ENCODE measurements at regions not wholly inside any gene's neighbourhood (a gene's known extent, or its start where the extent isn't known, plus 50 kb on each side); places are given as distances from the start of the nearest gene placed in this dataset.

GRCh38 chr20:48241482-48241881 is 456.2 kb upstream of the SULF2 start:
- ChIA-PET CTCF (no interaction called here), SMC1A (ENCODE audit: uncharacterized antibody, unreplicated experiment) (no interaction called here), POLR2A (no interaction called here), RAD21 (ENCODE audit: unreplicated experiment) (no interaction called here)
- Histone ChIP-seq H3K4me1 (ENCODE audit: control insufficient read depth, insufficient read depth, low read length) (no peaks in the 10 kb centered on the region), H3K36me3 (ENCODE audit: control insufficient read depth in 2 of 2, insufficient read depth in 2 of 2, low read length in 1 of 2) (no peaks in the 10 kb centered on the region), H3K9ac (ENCODE audit: control insufficient read depth, insufficient read depth, low read length) (no peak overlapping the region), H3K79me2 (ENCODE audit: control insufficient read depth, insufficient read depth, low read length) (no peaks in the 10 kb centered on the region), H3K9me3 (replicated peaks; ENCODE audit: control insufficient read depth, insufficient read depth, low read length) (no peaks in the 10 kb centered on the region), H3K4me2 (ENCODE audit: control insufficient read depth, insufficient read depth) (no peak overlapping the region), H4K20me1 (ENCODE audit: control insufficient read depth, insufficient read depth) (no peaks in the 10 kb centered on the region), H3K27ac (ENCODE audit: control insufficient read depth, insufficient read depth) (no peak overlapping the region), H3K27me3 (replicated peaks in 1 of 2; ENCODE audit: control insufficient read depth in 2 of 2, insufficient read depth in 2 of 2, low read length in 1 of 2) (no peaks in the 10 kb centered on the region), H3K4me3 (no peak overlapping the region), H2AFZ (ENCODE audit: control insufficient read depth, low read depth, low read length) (no peak overlapping the region)
- FAIRE-seq (no peak), DNase-seq (ENCODE audit: low read depth, low spot score) (no peak), ATAC-seq (no peak)
- no peak for TF ChIP-seq RCOR1 (conservative IDR thresholded peaks at IDR 0.05; ENCODE audit: low read depth, low read length)
- TF ChIP-seq MEF2B (IDR thresholded peaks at IDR 0.05; ENCODE audit: partially characterized antibody, poor library complexity, severe bottlenecking), result no peak
- no peak for TF ChIP-seq FOXM1 (IDR thresholded peaks at IDR 0.05; ENCODE audit: low read depth, low read length)
- no peak for TF ChIP-seq SMC3 (IDR thresholded peaks at IDR 0.05; ENCODE audit: borderline replicate concordance, low read length)
- TF ChIP-seq, protein P1, sequence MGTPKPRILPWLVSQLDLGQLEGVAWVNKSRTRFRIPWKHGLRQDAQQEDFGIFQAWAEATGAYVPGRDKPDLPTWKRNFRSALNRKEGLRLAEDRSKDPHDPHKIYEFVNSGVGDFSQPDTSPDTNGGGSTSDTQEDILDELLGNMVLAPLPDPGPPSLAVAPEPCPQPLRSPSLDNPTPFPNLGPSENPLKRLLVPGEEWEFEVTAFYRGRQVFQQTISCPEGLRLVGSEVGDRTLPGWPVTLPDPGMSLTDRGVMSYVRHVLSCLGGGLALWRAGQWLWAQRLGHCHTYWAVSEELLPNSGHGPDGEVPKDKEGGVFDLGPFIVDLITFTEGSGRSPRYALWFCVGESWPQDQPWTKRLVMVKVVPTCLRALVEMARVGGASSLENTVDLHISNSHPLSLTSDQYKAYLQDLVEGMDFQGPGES (IDR thresholded peaks at IDR 0.05), result no peak
- 10% methylated on average over 5 of the region's 5 CpGs for WGBS (ENCODE audit: insufficient coverage, insufficient replicate concordance, low lambda C conversion rate, missing lambda C conversion rate)
- no TSS peak for BruUV-seq (replicated peaks)
- in situ Hi-C loops (cut with MboI), result no loop called here
- intact Hi-C loops (cut with micrococcal nuclease; ENCODE audit: unreplicated experiment), result no loop called here

- in situ Hi-C loops (cut with MboI), result no loop called here
Measured at GRCh38 chr20:48238781-48239180, 453.5 kb upstream of the SULF2 start.

More at GRCh38 chr20:48238781-48239180, 453.5 kb upstream of the SULF2 start:
- ChIA-PET SMC1A (ENCODE audit: uncharacterized antibody, unreplicated experiment) (no interaction called here), CTCF (no interaction called here), POLR2A (no interaction called here), RAD21 (ENCODE audit: unreplicated experiment) (no interaction called here)
- Histone ChIP-seq H3K4me3 (no peak overlapping the region), H3K27ac (ENCODE audit: control insufficient read depth, insufficient read depth) (no peak overlapping the region), H3K27me3 (replicated peaks in 1 of 2; ENCODE audit: control insufficient read depth in 2 of 2, insufficient read depth in 2 of 2, low read length in 1 of 2) (no peaks in the 10 kb centered on the region; a peak in 1 of 4 replicates), H3K4me2 (ENCODE audit: control insufficient read depth, insufficient read depth) (no peak overlapping the region), H3K79me2 (ENCODE audit: control insufficient read depth, insufficient read depth, low read length) (no peaks in the 10 kb centered on the region), H3K9ac (ENCODE audit: control insufficient read depth, insufficient read depth, low read length) (no peak overlapping the region), H3K36me3 (ENCODE audit: control insufficient read depth in 2 of 2, insufficient read depth in 2 of 2, low read length in 1 of 2) (no peaks in the 10 kb centered on the region), H3K9me3 (replicated peaks; ENCODE audit: control insufficient read depth, insufficient read depth, low read length) (no peaks in the 10 kb centered on the region), H3K4me1 (ENCODE audit: control insufficient read depth, insufficient read depth, low read length) (no peaks in the 10 kb centered on the region), H4K20me1 (ENCODE audit: control insufficient read depth, insufficient read depth) (no peaks in the 10 kb centered on the region), H2AFZ (ENCODE audit: control insufficient read depth, low read depth, low read length) (no peak overlapping the region)
- 29% methylated on average over 4 of the region's 4 CpGs for WGBS (ENCODE audit: insufficient coverage, insufficient replicate concordance, low lambda C conversion rate, missing lambda C conversion rate)
- intact Hi-C loops (cut with micrococcal nuclease; ENCODE audit: unreplicated experiment), result no loop called here
- DNase-seq (ENCODE audit: low read depth, low spot score), result no peak
- no peak for FAIRE-seq
- no peak for ATAC-seq
- TF ChIP-seq SIN3A (IDR thresholded peaks at IDR 0.05; ENCODE audit: low read depth, low read length) (no peak), KAT2A (conservative IDR thresholded peaks at IDR 0.05; ENCODE audit: control insufficient read depth, low read depth, low read length) (no peak), POLR2A (IDR thresholded peaks at IDR 0.05; ENCODE audit: low read depth, low read length) (no peak), CREB1 (IDR thresholded peaks at IDR 0.05; ENCODE audit: low read depth) (no peak), JUND (IDR thresholded peaks at IDR 0.05; ENCODE audit: low read depth, low read length) (no peak), BRCA1 (IDR thresholded peaks at IDR 0.05; ENCODE audit: low read depth, low read length) (no peak)
- TF ChIP-seq, protein P2, sequence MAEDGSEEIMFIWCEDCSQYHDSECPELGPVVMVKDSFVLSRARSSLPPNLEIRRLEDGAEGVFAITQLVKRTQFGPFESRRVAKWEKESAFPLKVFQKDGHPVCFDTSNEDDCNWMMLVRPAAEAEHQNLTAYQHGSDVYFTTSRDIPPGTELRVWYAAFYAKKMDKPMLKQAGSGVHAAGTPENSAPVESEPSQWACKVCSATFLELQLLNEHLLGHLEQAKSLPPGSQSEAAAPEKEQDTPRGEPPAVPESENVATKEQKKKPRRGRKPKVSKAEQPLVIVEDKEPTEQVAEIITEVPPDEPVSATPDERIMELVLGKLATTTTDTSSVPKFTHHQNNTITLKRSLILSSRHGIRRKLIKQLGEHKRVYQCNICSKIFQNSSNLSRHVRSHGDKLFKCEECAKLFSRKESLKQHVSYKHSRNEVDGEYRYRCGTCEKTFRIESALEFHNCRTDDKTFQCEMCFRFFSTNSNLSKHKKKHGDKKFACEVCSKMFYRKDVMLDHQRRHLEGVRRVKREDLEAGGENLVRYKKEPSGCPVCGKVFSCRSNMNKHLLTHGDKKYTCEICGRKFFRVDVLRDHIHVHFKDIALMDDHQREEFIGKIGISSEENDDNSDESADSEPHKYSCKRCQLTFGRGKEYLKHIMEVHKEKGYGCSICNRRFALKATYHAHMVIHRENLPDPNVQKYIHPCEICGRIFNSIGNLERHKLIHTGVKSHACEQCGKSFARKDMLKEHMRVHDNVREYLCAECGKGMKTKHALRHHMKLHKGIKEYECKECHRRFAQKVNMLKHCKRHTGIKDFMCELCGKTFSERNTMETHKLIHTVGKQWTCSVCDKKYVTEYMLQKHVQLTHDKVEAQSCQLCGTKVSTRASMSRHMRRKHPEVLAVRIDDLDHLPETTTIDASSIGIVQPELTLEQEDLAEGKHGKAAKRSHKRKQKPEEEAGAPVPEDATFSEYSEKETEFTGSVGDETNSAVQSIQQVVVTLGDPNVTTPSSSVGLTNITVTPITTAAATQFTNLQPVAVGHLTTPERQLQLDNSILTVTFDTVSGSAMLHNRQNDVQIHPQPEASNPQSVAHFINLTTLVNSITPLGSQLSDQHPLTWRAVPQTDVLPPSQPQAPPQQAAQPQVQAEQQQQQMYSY (CRISPR knock-in tag; IDR thresholded peaks at IDR 0.05), result no peak
- BruUV-seq (replicated peaks), result no TSS peak
